Stimulated activated naive CD8-positive, alpha-beta T cell treated with anti-CD3 and anti-CD28 coated beads, Interleukin-15, Interleukin-2, amounts not matched to agents 100 ng/mL and 50 ng/mL, for 24 hours (primary cell): ENCODE measurements at regions not wholly inside any gene's neighbourhood (a gene's known extent, or its start where the extent isn't known, plus 50 kb on each side); places are given as distances from the start of the nearest gene placed in this dataset.

Experiments used
- H3K27ac Mint-ChIP-seq: one replicate; pipeline ENCODE4 v1.8.0; 2021; ENCODE audit warnings: mild to moderate bottlenecking, mixed read lengths
- H3K27me3 Mint-ChIP-seq: one replicate; pipeline ENCODE4 v1.8.0; 2021; ENCODE audit warnings: mixed read lengths
- H3K36me3 Mint-ChIP-seq: one replicate; pipeline ENCODE4 v1.8.0; 2021; ENCODE audit warnings: low read depth, mixed read lengths
- H3K4me1 Mint-ChIP-seq: one replicate; pipeline ENCODE4 v1.8.0; 2021; ENCODE audit warnings: low read depth, mixed read lengths
- H3K4me3 Mint-ChIP-seq: one replicate; pipeline ENCODE4 v1.8.0; 2021; ENCODE audit warnings: mild to moderate bottlenecking, mixed read lengths
- H3K9me3 Mint-ChIP-seq: one replicate; pipeline ENCODE4 v1.8.0; 2021; ENCODE audit warnings: mixed read lengths

- H3K27ac Mint-ChIP-seq: no peak overlapping the region
- H3K27me3 Mint-ChIP-seq: peaks cover 4% of the 10 kb centered on the region
- no peaks in the 10 kb centered on the region for H3K36me3 Mint-ChIP-seq
- no peaks in the 10 kb centered on the region for H3K4me1 Mint-ChIP-seq
- H3K4me3 Mint-ChIP-seq: no peak overlapping the region
- H3K9me3 Mint-ChIP-seq: no peaks in the 10 kb centered on the region
These were observed 120.3 kb upstream of the MAFB start for GRCh38 chr20:40809361-40809760.

- Mint-ChIP-seq H3K27me3 (peaks cover 3% of the 10 kb centered on the region), H3K4me3 (no peak overlapping the region)
These were observed 121.4 kb upstream of the MAFB start for GRCh38 chr20:40810332-40811000.

GRCh38 chr20:40811004-40811403, 122.0 kb upstream of the MAFB start:
- no peaks in the 10 kb centered on the region for H3K36me3 Mint-ChIP-seq
- no peak overlapping the region for H3K4me3 Mint-ChIP-seq
- H3K27me3 Mint-ChIP-seq: no peaks in the 10 kb centered on the region
- no peaks in the 10 kb centered on the region for H3K4me1 Mint-ChIP-seq
- H3K9me3 Mint-ChIP-seq: no peaks in the 10 kb centered on the region
- no peak overlapping the region for H3K27ac Mint-ChIP-seq

More at GRCh38 chr20:40810332-40811000, 121.4 kb upstream of the MAFB start:
- no peaks in the 10 kb centered on the region for H3K4me1 Mint-ChIP-seq
- no peaks in the 10 kb centered on the region for H3K9me3 Mint-ChIP-seq
- H3K27ac Mint-ChIP-seq: no peak overlapping the region
- no peaks in the 10 kb centered on the region for H3K36me3 Mint-ChIP-seq

- no peak overlapping the region for H3K4me3 Mint-ChIP-seq
- no peaks in the 10 kb centered on the region for H3K36me3 Mint-ChIP-seq
- no peaks in the 10 kb centered on the region for H3K9me3 Mint-ChIP-seq
- no peaks in the 10 kb centered on the region for H3K4me1 Mint-ChIP-seq
- no peak overlapping the region for H3K27ac Mint-ChIP-seq
- no peaks in the 10 kb centered on the region for H3K27me3 Mint-ChIP-seq
These were observed 122.8 kb upstream of the MAFB start for GRCh38 chr20:40811660-40812414.

DNA sequence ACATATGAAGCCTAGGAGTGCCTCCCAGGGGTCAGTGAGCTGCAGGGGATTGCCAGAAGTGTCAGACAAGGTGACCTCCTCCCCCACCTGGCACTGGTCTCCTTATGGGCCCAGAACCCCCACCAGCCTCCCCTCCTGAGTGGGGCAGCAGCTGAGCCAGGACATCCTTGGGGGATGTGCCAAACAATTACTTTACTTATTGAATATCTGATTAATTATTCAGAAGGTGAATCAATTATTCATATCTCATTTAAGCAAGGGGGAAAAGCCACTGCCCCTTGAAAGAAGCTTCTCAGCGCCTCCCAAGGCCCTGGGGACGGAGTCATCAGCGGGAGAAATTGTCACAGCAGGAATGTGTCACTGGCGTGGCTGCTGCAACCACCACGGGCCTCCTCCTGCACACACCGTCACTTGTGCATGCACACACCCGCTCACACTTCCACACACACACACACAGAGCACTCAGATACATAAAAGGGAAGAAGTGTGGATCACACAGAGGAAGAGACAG, 123.4 kb upstream of the MAFB start:
- no peak overlapping the region for H3K27ac Mint-ChIP-seq

GRCh38 chr20:40813029-40813431, 124.0 kb upstream of the MAFB start:
- H3K27ac Mint-ChIP-seq: no peak overlapping the region
- no peaks in the 10 kb centered on the region for H3K27me3 Mint-ChIP-seq
- H3K4me3 Mint-ChIP-seq: no peak overlapping the region
- H3K9me3 Mint-ChIP-seq: peaks cover under 1% of the 10 kb centered on the region
- no peaks in the 10 kb centered on the region for H3K36me3 Mint-ChIP-seq
- no peaks in the 10 kb centered on the region for H3K4me1 Mint-ChIP-seq

More for the DNA sequence above, 123.4 kb upstream of the MAFB start:
- no peak overlapping the region for H3K4me3 Mint-ChIP-seq
- no peaks in the 10 kb centered on the region for H3K27me3 Mint-ChIP-seq
- no peaks in the 10 kb centered on the region for H3K36me3 Mint-ChIP-seq
- no peaks in the 10 kb centered on the region for H3K9me3 Mint-ChIP-seq
- H3K4me1 Mint-ChIP-seq: no peaks in the 10 kb centered on the region

GRCh38 chr20:40813708-40814630, 124.9 kb upstream of the MAFB start:
- H3K4me1 Mint-ChIP-seq: no peaks in the 10 kb centered on the region
- no peaks in the 10 kb centered on the region for H3K27me3 Mint-ChIP-seq
- H3K9me3 Mint-ChIP-seq: peaks cover 8% of the 10 kb centered on the region
- no peak overlapping the region for H3K27ac Mint-ChIP-seq
- H3K36me3 Mint-ChIP-seq: no peaks in the 10 kb centered on the region
- no peak overlapping the region for H3K4me3 Mint-ChIP-seq

GRCh38 chr20:40814631-40814960, 125.6 kb upstream of the MAFB start:
- Mint-ChIP-seq H3K4me1 (no peaks in the 10 kb centered on the region), H3K9me3 (peaks cover 8% of the 10 kb centered on the region), H3K36me3 (no peaks in the 10 kb centered on the region), H3K27ac (no peak overlapping the region), H3K27me3 (no peaks in the 10 kb centered on the region), H3K4me3 (no peak overlapping the region)

DNA sequence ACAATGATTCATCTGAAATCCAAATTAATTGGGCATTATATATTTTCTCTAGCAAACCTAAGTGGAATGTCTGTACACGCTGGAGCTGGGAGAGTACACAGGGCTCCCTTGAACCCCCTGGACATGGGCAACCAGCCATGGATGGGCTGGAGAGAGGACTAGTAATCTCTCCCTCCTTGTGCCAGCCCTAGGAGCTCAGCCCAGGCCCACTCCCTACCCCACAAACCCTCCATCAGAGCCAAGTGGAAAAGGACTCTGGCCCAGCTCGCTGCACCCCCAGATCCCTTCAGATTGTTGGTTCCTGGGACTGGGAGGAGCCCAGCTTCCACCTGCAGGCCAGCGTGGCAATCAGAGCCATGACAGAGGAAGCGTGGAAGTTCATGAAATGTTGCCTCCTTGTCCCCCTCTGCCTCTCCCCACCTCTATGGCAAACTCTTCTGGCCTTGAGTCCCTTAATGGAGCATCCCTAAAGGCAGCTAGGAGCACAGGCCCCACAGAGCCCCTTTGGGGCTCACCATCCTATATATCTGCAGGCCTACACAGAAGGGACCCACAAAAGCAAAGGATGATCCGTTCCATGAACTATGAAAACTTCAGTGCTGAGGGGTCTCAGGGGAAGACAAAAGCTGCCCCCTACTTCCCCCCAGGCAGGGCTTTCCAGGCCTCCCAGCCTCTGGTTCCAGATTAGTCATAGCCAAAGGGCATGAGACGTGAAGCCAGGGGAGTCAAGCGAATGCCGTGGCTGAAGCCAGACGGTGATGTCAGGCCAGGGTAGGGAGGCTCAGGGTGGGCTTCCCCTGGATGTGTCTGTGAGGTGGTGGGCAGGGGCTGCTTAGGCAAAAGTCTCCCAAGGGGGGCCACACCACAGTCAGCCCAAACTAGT, 126.4 kb upstream of the MAFB start:
- Mint-ChIP-seq H3K27ac (no peak overlapping the region), H3K4me3 (no peak overlapping the region), H3K36me3 (no peaks in the 10 kb centered on the region), H3K4me1 (no peaks in the 10 kb centered on the region), H3K9me3 (peaks cover 8% of the 10 kb centered on the region), H3K27me3 (no peaks in the 10 kb centered on the region)

DNA sequence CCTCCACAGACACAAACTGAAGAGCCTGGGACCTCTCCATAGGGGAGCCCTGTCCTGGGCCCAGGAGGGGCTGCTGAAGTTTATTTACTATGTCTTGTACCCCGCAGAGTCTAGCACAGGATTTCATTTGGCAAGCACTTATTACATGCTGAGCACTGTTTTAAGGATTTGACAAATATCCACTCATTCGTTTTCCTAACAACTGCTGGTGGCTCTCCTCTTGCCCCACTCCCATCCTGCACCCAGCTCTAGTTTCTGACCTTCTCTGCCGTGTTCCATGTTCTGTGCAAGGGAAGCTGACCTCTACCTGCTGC, 127.0 kb upstream of the MAFB start:
- Mint-ChIP-seq H3K27ac (no peak overlapping the region), H3K4me1 (no peaks in the 10 kb centered on the region), H3K9me3 (peaks cover 8% of the 10 kb centered on the region), H3K36me3 (no peaks in the 10 kb centered on the region), H3K27me3 (no peaks in the 10 kb centered on the region), H3K4me3 (no peak overlapping the region)

DNA sequence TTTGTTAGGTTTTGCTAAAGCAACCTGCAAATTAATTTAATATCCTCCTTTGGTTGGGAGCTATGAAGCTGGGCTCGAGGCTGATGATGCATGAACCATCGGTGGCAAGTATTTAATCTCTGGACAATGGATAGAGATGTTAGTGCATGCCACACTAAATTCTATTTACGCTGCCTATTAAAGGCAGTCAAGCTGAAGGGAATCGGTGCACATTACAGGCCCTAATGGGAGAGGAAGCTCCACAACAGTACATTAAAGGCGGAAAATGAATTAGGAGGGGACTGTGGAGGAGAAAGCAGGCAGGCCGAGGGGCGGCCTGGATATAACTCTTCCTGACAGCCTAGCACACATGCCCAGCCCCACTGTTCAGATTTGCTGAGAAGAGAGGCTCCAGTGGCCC, 132.4 kb upstream of the MAFB start:
- Mint-ChIP-seq H3K27me3 (peaks cover 15% of the 10 kb centered on the region), H3K4me1 (no peaks in the 10 kb centered on the region), H3K9me3 (peaks cover 13% of the 10 kb centered on the region), H3K36me3 (no peaks in the 10 kb centered on the region), H3K4me3 (no peak overlapping the region), H3K27ac (no peak overlapping the region)

DNA sequence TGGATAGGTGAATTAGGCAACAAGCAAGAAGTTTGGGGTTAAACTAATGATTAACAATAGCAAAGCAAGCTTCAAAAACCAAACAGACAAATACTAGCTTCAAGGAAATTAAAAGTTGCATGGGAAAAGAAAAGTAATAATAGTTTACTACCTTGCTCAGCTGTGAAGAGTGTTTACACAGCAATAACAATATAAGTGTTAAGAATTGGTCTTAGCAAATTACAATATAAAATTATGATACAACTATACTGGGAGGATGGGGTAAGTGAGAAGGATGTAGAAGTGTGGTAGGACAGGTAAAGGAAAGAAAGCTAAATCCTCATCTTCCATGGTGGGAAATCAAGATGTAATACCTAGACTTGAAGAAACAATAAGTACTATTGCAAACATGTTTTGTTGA, 137.7 kb upstream of the MAFB start:
- Mint-ChIP-seq H3K4me1 (no peaks in the 10 kb centered on the region), H3K27ac (no peak overlapping the region), H3K4me3 (no peak overlapping the region)

GRCh38 chr20:40835321-40835720, 146.3 kb upstream of the MAFB start:
- Mint-ChIP-seq H3K36me3 (no peaks in the 10 kb centered on the region), H3K27me3 (peaks cover 15% of the 10 kb centered on the region), H3K9me3 (peaks cover 10% of the 10 kb centered on the region), H3K4me1 (no peaks in the 10 kb centered on the region), H3K4me3 (no peak overlapping the region), H3K27ac (no peak overlapping the region)

More for the DNA sequence above, 137.7 kb upstream of the MAFB start:
- Mint-ChIP-seq H3K27me3 (peaks cover 15% of the 10 kb centered on the region), H3K36me3 (no peaks in the 10 kb centered on the region), H3K9me3 (peaks cover 5% of the 10 kb centered on the region)

- Mint-ChIP-seq H3K36me3 (no peaks in the 10 kb centered on the region), H3K4me1 (no peaks in the 10 kb centered on the region), H3K27me3 (peaks cover 16% of the 10 kb centered on the region), H3K9me3 (peaks cover 9% of the 10 kb centered on the region), H3K4me3 (no peak overlapping the region), H3K27ac (no peak overlapping the region)
These were observed 149.5 kb upstream of the MAFB start for GRCh38 chr20:40838509-40838908.
